ENCODE measurements at regions not wholly inside any gene's neighbourhood (a gene's known extent, or its start where the extent isn't known, plus 50 kb on each side); places are given as distances from the start of the nearest gene placed in this dataset.
"Not testable (repeated sequence)": the region's sequence is repeated elsewhere in the genome, so short reads cannot be mapped to it uniquely, and the experiment has no call there.

DNA sequence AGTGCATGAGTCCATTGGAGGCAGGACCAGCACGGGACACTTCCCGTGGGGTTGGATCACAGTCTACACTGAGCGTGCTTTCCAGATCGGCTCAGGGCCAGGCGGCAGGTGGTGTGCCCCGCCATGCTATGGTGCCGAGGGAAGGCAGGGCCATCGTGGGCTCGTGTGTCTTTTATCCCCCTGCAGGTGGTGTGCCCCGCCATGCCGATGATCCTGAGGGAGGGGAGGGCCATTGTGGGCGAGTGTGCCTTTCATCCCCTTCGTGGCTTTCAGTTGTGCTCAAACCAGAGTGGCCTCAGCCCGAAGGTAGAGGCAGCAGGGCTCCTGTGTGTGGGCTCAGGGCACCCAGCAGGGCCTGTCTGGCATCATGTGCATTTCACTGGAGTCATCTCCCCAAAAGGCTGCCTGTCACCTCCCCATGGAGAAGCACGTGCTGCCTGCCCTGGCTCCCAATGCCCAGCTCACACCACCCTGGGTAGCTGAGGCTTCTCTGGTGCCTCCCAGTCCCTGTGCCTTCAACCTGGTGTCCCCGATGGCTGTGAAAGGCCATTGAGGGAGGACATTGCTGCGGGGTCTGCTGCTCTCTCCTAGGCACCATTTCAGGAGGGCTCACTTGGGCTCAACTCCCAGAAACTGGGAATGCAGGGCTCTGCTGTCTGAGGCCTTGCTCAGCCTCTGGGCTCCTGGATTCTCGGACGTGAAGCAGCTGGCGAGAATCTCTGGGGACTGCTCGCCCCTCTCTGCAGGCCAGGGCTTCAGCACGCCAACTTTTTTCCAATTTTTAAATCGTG lies 207.6 kb downstream of the NPIPB11 start:
- Histone ChIP-seq H3K9ac (ENCODE audit: insufficient read length) (no peak overlapping the region), H3K36me3 (ENCODE audit: insufficient read depth, low read length) (no peaks in the 10 kb centered on the region), H3K27ac (no peak overlapping the region), H3K9me3 (ENCODE audit: low read depth, low read length) (no peaks in the 10 kb centered on the region), H3K4me3 (no peak overlapping the region)
- no peak for TF ChIP-seq FOXP2 (optimal IDR thresholded peaks at IDR 0.05; ENCODE audit: control extremely low read depth, extremely low read length, insufficient read depth)
- TF ChIP-seq POLR2AphosphoS5 (IDR thresholded peaks at IDR 0.05; ENCODE audit: borderline replicate concordance, low read depth, low read length): no peak
- TF ChIP-seq EZH2 (IDR thresholded peaks at IDR 0.05): no peak
- no peak for DNase-seq (ENCODE audit: low read depth, low spot score)

DNA sequence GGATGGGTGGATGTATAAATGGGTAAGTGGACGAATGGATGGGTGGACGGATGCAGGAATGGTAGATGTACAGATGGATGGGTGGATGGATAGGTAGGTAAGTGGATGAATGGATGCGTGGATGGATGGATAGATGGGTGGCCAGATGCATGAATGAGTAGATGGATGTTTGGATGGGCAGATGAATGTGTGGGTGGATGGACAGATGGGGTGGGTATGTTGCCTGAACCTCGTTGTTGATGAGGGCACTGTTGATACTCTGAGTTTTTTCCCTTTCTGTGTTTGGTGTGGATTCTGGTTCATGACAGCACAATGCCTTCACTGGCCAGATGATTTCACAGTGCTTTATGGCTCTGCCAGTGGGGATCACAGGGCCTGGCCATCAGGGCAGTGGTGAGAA lies 208.3 kb downstream of the NPIPB11 start:
- H3K9ac ChIP-seq (ENCODE audit: insufficient read length): no peak overlapping the region
- H3K36me3 ChIP-seq (ENCODE audit: insufficient read depth, low read length): no peaks in the 10 kb centered on the region
- no peaks in the 10 kb centered on the region for H3K9me3 ChIP-seq (ENCODE audit: low read depth, low read length)
- no peak overlapping the region for H3K27ac ChIP-seq
- no peak for DNase-seq (ENCODE audit: low read depth, low spot score)
- no peak overlapping the region for H3K4me3 ChIP-seq
- TF ChIP-seq FOXP2 (optimal IDR thresholded peaks at IDR 0.05; ENCODE audit: control extremely low read depth, extremely low read length, insufficient read depth): no peak
- TF ChIP-seq EZH2 (IDR thresholded peaks at IDR 0.05): no peak
- no peak for TF ChIP-seq POLR2AphosphoS5 (IDR thresholded peaks at IDR 0.05; ENCODE audit: borderline replicate concordance, low read depth, low read length)

DNA sequence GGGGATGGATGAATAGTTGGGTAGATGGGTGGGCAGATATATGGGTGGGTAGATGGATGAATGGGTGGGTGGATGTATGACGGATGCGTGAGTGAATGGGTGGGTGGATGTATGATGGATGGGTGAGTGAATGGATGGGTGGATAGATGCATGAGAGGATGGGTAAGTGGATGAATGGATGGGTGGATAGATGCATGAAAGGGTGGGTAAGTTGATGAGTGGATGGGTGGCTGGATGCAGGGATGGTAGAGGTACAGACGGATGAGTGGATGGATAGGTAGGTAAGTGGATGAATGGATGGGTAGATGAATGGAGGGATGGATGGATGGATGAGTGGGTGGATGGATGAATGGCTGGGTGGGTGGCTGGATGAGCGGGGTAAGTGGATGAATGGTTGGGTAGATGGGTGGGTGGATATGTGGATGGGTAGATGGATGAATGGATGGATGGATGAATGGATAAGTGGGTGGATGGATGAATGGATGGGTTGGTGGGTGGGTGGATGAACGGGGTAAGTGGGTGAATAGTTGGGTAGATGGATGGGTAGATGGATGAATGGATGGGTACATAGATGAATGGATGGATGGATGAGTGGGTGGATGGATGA lies 208.9 kb downstream of the NPIPB11 start:
- H3K4me3 ChIP-seq; DNase-seq (ENCODE audit: low read depth, low spot score); H3K9me3 ChIP-seq (ENCODE audit: low read depth, low read length); H3K9ac ChIP-seq (ENCODE audit: insufficient read length); H3K27ac ChIP-seq; H3K36me3 ChIP-seq (ENCODE audit: insufficient read depth, low read length): not testable (repeated sequence)

DNA sequence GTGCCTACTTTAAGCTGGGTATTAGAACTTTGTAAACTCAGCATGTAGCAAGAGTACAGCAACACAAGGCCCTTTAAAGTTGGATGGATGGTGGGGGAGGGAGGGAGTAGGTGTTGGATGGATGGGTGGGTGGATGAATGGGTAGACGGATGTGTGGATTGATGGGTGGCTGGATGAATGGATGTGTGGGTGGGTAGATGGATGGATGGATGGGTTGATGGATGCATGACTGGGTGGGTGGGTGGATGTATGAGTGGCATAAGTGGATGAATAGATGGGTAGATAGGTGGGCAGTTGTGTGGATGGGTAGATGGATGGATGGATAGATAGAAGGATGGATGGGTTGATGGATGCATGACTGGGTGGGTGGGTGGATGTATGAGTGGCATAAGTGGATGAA lies 209.8 kb downstream of the NPIPB11 start:
- H3K9ac ChIP-seq (ENCODE audit: insufficient read length); DNase-seq (ENCODE audit: low read depth, low spot score); H3K9me3 ChIP-seq (ENCODE audit: low read depth, low read length); H3K36me3 ChIP-seq (ENCODE audit: insufficient read depth, low read length); H3K4me3 ChIP-seq; H3K27ac ChIP-seq: not testable (repeated sequence)

DNA sequence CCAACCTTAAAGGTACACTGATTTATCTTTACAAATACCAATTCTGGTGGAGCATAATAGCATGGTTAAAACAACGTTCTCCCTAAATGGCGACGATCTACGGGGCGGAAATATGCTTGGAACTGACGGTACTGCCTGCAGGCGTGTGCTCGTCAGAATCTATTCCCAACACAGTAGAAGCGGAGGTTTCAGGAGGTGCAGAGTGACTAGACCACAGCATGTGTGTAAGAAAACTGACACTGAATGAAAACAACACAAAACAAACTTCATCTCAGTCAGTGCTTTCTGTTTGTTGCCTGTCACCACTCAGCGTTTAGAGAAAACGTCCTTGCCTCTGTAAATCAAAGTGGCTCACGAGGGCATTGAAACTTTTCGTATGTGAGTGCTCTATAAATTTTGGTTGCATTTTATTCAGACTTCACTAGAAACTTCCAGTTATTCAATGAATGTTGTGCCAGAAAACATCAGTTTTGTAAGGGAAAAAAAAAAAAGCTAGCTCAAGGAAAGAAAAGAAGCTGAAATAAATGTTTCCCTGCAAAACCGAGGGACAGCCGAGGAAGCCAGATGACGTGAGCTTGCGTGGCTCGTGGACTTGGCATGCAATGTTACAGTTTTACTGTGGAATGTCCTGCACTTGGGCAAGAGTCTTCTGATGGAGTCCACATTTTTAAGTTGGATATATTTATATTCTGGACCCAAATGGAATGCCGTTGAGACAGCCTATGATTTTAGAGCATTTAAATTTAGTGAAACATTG lies 210.4 kb downstream of the LAT start:
- H3K36me3 ChIP-seq (ENCODE audit: insufficient read depth, low read length); H3K4me3 ChIP-seq; H3K9ac ChIP-seq (ENCODE audit: insufficient read length); H3K9me3 ChIP-seq (ENCODE audit: low read depth, low read length); H3K27ac ChIP-seq; DNase-seq (ENCODE audit: low read depth, low spot score): not testable (repeated sequence)

DNA sequence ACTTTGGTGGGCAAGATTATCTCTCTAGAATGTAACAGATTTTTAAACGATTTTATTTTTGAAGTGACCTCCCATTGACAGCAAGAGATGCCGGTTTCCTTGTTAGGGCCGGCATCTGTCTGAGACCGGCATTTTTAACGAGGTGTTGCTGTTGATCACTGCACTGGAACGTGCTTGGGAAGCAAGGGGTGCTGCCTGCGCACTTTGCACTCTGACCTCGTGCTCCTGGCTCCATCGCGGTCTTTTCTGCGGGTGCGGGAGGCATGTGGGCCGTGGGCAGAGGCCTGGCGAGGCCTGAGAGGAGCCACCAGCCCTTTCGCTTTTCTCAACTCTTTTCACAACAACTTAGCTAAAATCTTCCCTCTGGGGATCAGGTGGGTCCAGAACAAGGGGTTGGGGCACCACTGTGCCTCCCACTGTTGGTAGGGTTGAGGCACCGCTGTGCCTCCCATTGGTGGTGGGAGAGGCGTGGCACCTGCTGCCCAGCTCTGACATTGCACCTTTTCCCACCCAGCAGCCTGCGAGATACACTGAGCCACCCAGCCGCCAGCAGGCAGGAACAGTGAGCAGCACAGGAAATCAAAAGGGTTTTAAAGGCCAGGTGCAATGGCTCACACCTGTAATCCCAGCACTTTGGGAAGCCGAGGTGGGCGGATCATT lies 209.5 kb downstream of the LAT start:
- not testable (repeated sequence) for H3K27ac ChIP-seq; H3K9ac ChIP-seq (ENCODE audit: insufficient read length); DNase-seq (ENCODE audit: low read depth, low spot score); H3K4me3 ChIP-seq; H3K9me3 ChIP-seq (ENCODE audit: low read depth, low read length); H3K36me3 ChIP-seq (ENCODE audit: insufficient read depth, low read length)

DNA sequence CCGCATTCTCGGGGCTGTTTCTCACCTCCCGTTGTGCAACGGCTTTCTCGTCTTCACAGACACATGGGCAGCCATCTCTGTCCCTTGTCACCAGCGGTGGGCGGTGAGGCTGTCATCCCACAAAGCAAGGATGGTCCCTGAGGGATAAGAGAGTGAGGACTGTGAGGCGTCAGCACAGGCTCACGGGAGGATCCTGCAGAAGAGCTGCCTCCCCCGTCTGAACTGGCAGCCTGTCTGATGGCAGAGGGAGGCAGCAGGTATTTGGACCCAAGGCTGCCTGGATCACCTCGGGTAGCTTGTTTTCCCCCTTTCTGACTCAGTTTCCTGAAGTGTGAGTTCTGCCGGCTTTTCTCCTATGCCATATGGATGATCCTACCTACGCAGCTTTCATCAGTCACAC lies 208.8 kb downstream of the LAT start:
- H3K9me3 ChIP-seq (ENCODE audit: low read depth, low read length); H3K9ac ChIP-seq (ENCODE audit: insufficient read length); H3K4me3 ChIP-seq; DNase-seq (ENCODE audit: low read depth, low spot score); H3K27ac ChIP-seq; H3K36me3 ChIP-seq (ENCODE audit: insufficient read depth, low read length): not testable (repeated sequence)

DNA sequence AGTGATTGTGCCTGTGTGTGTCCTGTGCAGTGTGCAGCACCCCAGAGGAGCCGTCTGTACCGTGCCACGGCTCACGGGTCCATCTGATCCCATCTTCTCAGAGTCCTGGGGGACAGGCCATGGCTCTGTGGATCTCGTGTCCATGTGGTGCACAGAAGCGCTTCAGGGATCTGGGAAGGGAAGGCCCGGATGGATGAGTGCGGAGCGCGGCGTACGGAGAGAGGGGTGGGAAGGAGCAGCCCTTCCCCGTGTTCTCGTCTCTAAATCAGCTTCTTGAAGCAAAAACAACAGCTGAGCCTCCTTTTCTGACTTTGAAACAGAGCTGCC lies 208.4 kb downstream of the LAT start:
- H3K4me3 ChIP-seq; DNase-seq (ENCODE audit: low read depth, low spot score); H3K9ac ChIP-seq (ENCODE audit: insufficient read length); H3K9me3 ChIP-seq (ENCODE audit: low read depth, low read length); H3K36me3 ChIP-seq (ENCODE audit: insufficient read depth, low read length); H3K27ac ChIP-seq: not testable (repeated sequence)
